ENCODE measurements at regions not wholly inside any gene's neighbourhood (a gene's known extent, or its start where the extent isn't known, plus 50 kb on each side); places are given as distances from the start of the nearest gene placed in this dataset.

GRCh38 chr1:81032374-81032773 lies 768.4 kb upstream of the ADGRL2 start:
- POLR2A ChIA-PET: no interaction called here
- Histone ChIP-seq H3K36me3 (replicated peaks in 1 of 2; ENCODE audit: control insufficient read depth in 1 of 2, insufficient read depth in 2 of 2, low read length in 2 of 2) (no peaks in the 10 kb centered on the region), H3K4me2 (ENCODE audit: low read depth, low read length) (no peak overlapping the region), H3K9me3 (ENCODE audit: low read length) (peaks cover 69% of the 10 kb centered on the region), H2AFZ (ENCODE audit: low read length) (no peak overlapping the region), H3K9ac (ENCODE audit: insufficient read depth, low read depth, low read length) (no peak overlapping the region), H3K4me1 (ENCODE audit: insufficient read depth, low read length) (no peaks in the 10 kb centered on the region), H3K27me3 (ENCODE audit: control insufficient read depth in 1 of 2, insufficient read depth in 2 of 2, low read length in 2 of 2) (no peaks in the 10 kb centered on the region), H3K79me2 (ENCODE audit: insufficient read depth, low read length) (no peaks in the 10 kb centered on the region), H3K4me3 (replicated peaks in 1 of 3; ENCODE audit: insufficient read depth in 1 of 3, low read depth in 2 of 3, low read length in 3 of 3) (no peak overlapping the region), H3K27ac (ENCODE audit: extremely low read length, insufficient read depth, low read length) (no peak overlapping the region), H4K20me1 (ENCODE audit: insufficient read depth, low read length) (no peaks in the 10 kb centered on the region)
- FAIRE-seq (no peak), ATAC-seq (no peak), DNase-seq (ENCODE audit: low spot score) (no peak)
- no TSS peak for BruUV-seq (replicated peaks)
- in situ Hi-C loops (cut with HindIII; ENCODE audit: extremely low pct_ligation_motif_present, low pct_unique_long_range_greater_than_20kb) (no loop called here), intact Hi-C loops (cut with micrococcal nuclease; ENCODE audit: unreplicated experiment) (no loop called here)
- TF ChIP-seq PATZ1 (CRISPR knock-in tag; IDR thresholded peaks at IDR 0.05) (no peak), ZNF160 (CRISPR knock-in tag; IDR thresholded peaks at IDR 0.05) (no peak), ZNF281 (CRISPR knock-in tag; IDR thresholded peaks at IDR 0.05; ENCODE audit: borderline replicate concordance) (no peak), ETV5 (CRISPR knock-in tag; IDR thresholded peaks at IDR 0.05; ENCODE audit: borderline replicate concordance) (no peak), NFKBIZ (CRISPR knock-in tag; IDR thresholded peaks at IDR 0.05) (no peak)
- CTCF ChIA-PET (ENCODE audit: low intra/inter-chr PET ratio, low total read pairs): no interaction called here
- WGBS (ENCODE audit: low lambda C conversion rate): 4% methylated on average over 7 of the region's 7 CpGs

Data from HepG2 (cell line).